ENCODE measurements at regions not wholly inside any gene's neighbourhood (a gene's known extent, or its start where the extent isn't known, plus 50 kb on each side); places are given as distances from the start of the nearest gene placed in this dataset.

- Histone ChIP-seq H3K9me3 (peaks cover 36% of the 10 kb centered on the region), H3K4me3 (no peak overlapping the region), H3K36me3 (ENCODE audit: low read depth) (no peaks in the 10 kb centered on the region), H3K4me1 (ENCODE audit: low read depth) (no peaks in the 10 kb centered on the region)
- intact Hi-C loops (cut with DNase I, micrococcal nuclease): no loop called here
- DNase-seq: no peak
- no peak for TF ChIP-seq CTCF (IDR thresholded peaks at IDR 0.05)
- no peak for ATAC-seq
Observed at GRCh38 chr10:36390221-36390620, 735.2 kb upstream of the ANKRD30A start.

GRCh38 chr10:36388166-36388565 lies 737.2 kb upstream of the ANKRD30A start:
- intact Hi-C loops (cut with DNase I, micrococcal nuclease): no loop called here
- TF ChIP-seq CTCF (IDR thresholded peaks at IDR 0.05): no peak
- Histone ChIP-seq H3K36me3 (ENCODE audit: low read depth) (no peaks in the 10 kb centered on the region), H3K9me3 (peaks cover 42% of the 10 kb centered on the region), H3K4me3 (no peak overlapping the region), H3K4me1 (ENCODE audit: low read depth) (no peaks in the 10 kb centered on the region)
- no peak for DNase-seq
- ATAC-seq: no peak

GRCh38 chr10:36385693-36386092 lies 739.7 kb upstream of the ANKRD30A start:
- intact Hi-C loops (cut with DNase I, micrococcal nuclease): no loop called here
- Histone ChIP-seq H3K4me1 (ENCODE audit: low read depth) (no peaks in the 10 kb centered on the region), H3K36me3 (ENCODE audit: low read depth) (no peaks in the 10 kb centered on the region), H3K9me3 (peaks cover 53% of the 10 kb centered on the region), H3K4me3 (no peak overlapping the region)
- no peak for TF ChIP-seq CTCF (IDR thresholded peaks at IDR 0.05)
- no peak for DNase-seq
- ATAC-seq: no peak

GRCh38 chr10:36383349-36383748 lies 741.3 kb upstream of the FZD8 start:
- TF ChIP-seq CTCF (IDR thresholded peaks at IDR 0.05): no peak
- H3K9me3 ChIP-seq: peaks cover 62% of the 10 kb centered on the region
- no peaks in the 10 kb centered on the region for H3K4me1 ChIP-seq (ENCODE audit: low read depth)
- intact Hi-C loops (cut with DNase I, micrococcal nuclease): no loop called here
- no peak overlapping the region for H3K4me3 ChIP-seq
- no peaks in the 10 kb centered on the region for H3K36me3 ChIP-seq (ENCODE audit: low read depth)
- ATAC-seq (no peak), DNase-seq (no peak)

GRCh38 chr10:36381748-36382147 lies 739.7 kb upstream of the FZD8 start:
- Histone ChIP-seq H3K36me3 (ENCODE audit: low read depth) (no peaks in the 10 kb centered on the region), H3K9me3 (peaks cover 62% of the 10 kb centered on the region), H3K4me1 (ENCODE audit: low read depth) (no peaks in the 10 kb centered on the region), H3K4me3 (no peak overlapping the region)
- no peak for DNase-seq
- intact Hi-C loops (cut with DNase I, micrococcal nuclease): no loop called here
- TF ChIP-seq CTCF (IDR thresholded peaks at IDR 0.05): no peak
- ATAC-seq: no peak

GRCh38 chr10:36380538-36380937 lies 738.4 kb upstream of the FZD8 start:
- Histone ChIP-seq H3K9me3 (peaks cover 57% of the 10 kb centered on the region), H3K4me1 (ENCODE audit: low read depth) (no peaks in the 10 kb centered on the region), H3K4me3 (no peak overlapping the region), H3K36me3 (ENCODE audit: low read depth) (no peaks in the 10 kb centered on the region)
- ATAC-seq (no peak), DNase-seq (no peak)
- TF ChIP-seq CTCF (IDR thresholded peaks at IDR 0.05): no peak
- intact Hi-C loops (cut with DNase I, micrococcal nuclease): no loop called here
